Tibial artery (tissue), 4 donors: ENCODE measurements at regions not wholly inside any gene's neighbourhood (a gene's known extent, or its start where the extent isn't known, plus 50 kb on each side); places are given as distances from the start of the nearest gene placed in this dataset.

Experiments
- DNase-seq, 2 donors: peaks; one replicate each; pipeline ENCODE4 v3.0.0-alpha.2; 2019
- H3K27ac ChIP-seq, 2 donors: fragments of 200-600 bp; sonication (generic) in 1 of 2; 1 replicate in 1 of 2; 2 replicates in 1 of 2; pipeline ENCODE4 v1.5.1; 2018 to 2019; ENCODE audit warnings: mild to moderate bottlenecking in 1 of 2
- H3K27me3 ChIP-seq, 2 donors: fragments of 200-600 bp; sonication (generic) in 1 of 2; one replicate each; pipeline versions ENCODE4 v1.5.1 to v1.6.0; 2016 to 2019
- H3K36me3 ChIP-seq, 3 donors: fragments of 200-600 bp; sonication (generic) in 2 of 3; one replicate each; pipeline ENCODE4 v1.5.1; 2016 to 2019; ENCODE audit warnings: mild to moderate bottlenecking in 2 of 3
- H3K4me1 ChIP-seq, 4 donors: fragments of 200-600 bp; sonication (generic) in 2 of 4; 1 replicate in 3 of 4; 2 replicates in 1 of 4; pipeline ENCODE4 v1.5.1; 2016 to 2019
- H3K4me3 ChIP-seq, 2 donors: fragments of 200-600 bp; sonication (generic) in 1 of 2; 1 replicate in 1 of 2; 2 replicates in 1 of 2; pipeline ENCODE4 v1.5.1; 2018 to 2019; ENCODE audit warnings: mild to moderate bottlenecking in 2 of 2
- H3K9me3 ChIP-seq, 3 donors: fragments of 200-600 bp; sonication (generic) in 1 of 3; one replicate each; pipeline ENCODE4 v1.5.1; 2016 to 2019
- intact Hi-C: fragments of 100-400 bp; cut with DNase I; formaldehyde crosslinking; loops from one replicate; pipeline ENCODE4 v1.15.0; 2023; ENCODE audit warnings: low total_unique reads
- TF ChIP-seq, protein P1 (sequence below), 2 experiments: fragments of 200-600 bp in 1 of 2; fragments of 450-650 bp in 1 of 2; IDR thresholded peaks; one replicate each; pipeline ENCODE4 v1.5.1; 2017 to 2019; ENCODE audit warnings: antibody characterized with exemption in 2 of 2, mild to moderate bottlenecking in 1 of 2, moderate library complexity in 1 of 2

DNA sequence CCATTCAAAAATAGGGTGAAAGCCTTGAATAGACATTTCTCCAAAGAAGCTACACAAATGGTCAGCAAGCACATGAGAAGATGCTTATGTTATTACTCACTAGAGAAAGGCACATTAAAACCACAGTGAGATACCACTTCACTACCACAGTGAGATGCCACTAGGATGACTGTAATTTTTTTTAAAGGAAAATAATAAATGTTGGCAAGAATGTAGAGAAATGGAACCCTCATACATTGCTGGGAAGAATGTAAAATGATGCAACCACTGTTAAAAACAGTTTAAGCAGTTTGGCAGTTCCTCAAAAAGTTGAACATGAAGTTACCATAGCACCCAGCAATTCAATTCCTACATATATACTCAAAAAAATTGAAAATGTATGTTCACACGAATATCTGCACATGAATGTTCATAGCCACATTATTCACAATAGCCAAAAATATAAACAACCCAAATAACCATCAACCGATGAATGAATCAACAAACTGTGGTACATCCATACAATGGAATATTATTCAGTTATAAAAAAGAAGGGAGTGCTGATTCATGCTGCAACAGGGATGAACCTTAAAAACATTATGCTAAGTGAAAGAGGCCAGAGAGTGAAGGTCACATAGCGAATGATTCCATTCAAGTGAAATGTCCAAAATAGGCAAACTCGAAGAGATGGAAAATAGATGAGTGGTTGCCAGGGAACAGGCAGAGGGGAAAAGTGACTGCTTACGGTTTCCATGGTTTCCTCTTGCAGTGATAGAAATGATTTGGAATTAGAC lies 156.2 kb upstream of the NDUFV2 start:
- H3K27ac ChIP-seq: no peak overlapping the region
- H3K36me3 ChIP-seq: no peaks in the 10 kb centered on the region
- no peak overlapping the region for H3K4me3 ChIP-seq
- no peak for DNase-seq
- TF ChIP-seq, protein P1, sequence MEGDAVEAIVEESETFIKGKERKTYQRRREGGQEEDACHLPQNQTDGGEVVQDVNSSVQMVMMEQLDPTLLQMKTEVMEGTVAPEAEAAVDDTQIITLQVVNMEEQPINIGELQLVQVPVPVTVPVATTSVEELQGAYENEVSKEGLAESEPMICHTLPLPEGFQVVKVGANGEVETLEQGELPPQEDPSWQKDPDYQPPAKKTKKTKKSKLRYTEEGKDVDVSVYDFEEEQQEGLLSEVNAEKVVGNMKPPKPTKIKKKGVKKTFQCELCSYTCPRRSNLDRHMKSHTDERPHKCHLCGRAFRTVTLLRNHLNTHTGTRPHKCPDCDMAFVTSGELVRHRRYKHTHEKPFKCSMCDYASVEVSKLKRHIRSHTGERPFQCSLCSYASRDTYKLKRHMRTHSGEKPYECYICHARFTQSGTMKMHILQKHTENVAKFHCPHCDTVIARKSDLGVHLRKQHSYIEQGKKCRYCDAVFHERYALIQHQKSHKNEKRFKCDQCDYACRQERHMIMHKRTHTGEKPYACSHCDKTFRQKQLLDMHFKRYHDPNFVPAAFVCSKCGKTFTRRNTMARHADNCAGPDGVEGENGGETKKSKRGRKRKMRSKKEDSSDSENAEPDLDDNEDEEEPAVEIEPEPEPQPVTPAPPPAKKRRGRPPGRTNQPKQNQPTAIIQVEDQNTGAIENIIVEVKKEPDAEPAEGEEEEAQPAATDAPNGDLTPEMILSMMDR (IDR thresholded peaks at IDR 0.05): no peak
- H3K4me1 ChIP-seq: no peaks in the 10 kb centered on the region
- no peaks in the 10 kb centered on the region for H3K27me3 ChIP-seq
- no peaks in the 10 kb centered on the region for H3K9me3 ChIP-seq
- intact Hi-C loops: no loop called here

GRCh38 chr18:8947566-8947965 lies 154.9 kb upstream of the NDUFV2 start:
- H3K4me3 ChIP-seq: no peak overlapping the region
- no peak for DNase-seq
- no peak overlapping the region for H3K27ac ChIP-seq
- no peaks in the 10 kb centered on the region for H3K36me3 ChIP-seq
- intact Hi-C loops: no loop called here
- no peaks in the 10 kb centered on the region for H3K9me3 ChIP-seq
- TF ChIP-seq, protein P1 (IDR thresholded peaks at IDR 0.05): no peak
- H3K27me3 ChIP-seq: no peaks in the 10 kb centered on the region
- no peaks in the 10 kb centered on the region for H3K4me1 ChIP-seq

DNA sequence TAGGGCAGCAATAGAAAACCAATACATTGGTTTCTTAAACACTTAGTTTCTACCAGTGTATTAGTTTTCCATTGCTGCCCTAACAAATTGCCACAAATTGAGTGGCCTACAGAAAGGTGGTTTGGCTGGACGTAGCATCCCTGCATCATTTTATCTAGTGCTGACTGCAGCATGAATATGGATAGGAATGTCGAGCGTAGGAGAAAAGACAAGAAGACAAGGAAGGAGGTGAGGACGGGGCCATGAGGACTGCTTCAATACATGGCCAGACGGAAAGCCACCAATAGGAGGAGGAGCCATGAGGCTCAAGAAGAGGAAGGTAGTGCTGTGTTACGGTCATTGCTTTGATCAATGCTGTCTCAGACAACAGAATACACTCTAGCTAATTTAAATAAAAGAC lies 154.5 kb upstream of the NDUFV2 start:
- no peak overlapping the region for H3K4me3 ChIP-seq
- intact Hi-C loops: no loop called here

GRCh38 chr18:8948471-8949149 lies 153.9 kb upstream of the NDUFV2 start:
- no peak for DNase-seq
- TF ChIP-seq, protein P1 (IDR thresholded peaks at IDR 0.05): no peak
- no peaks in the 10 kb centered on the region for H3K27me3 ChIP-seq
- no peaks in the 10 kb centered on the region for H3K36me3 ChIP-seq
- intact Hi-C loops: no loop called here
- no peaks in the 10 kb centered on the region for H3K4me1 ChIP-seq
- H3K9me3 ChIP-seq: no peaks in the 10 kb centered on the region
- no peak overlapping the region for H3K4me3 ChIP-seq
- H3K27ac ChIP-seq: no peak overlapping the region

More for the DNA sequence above, 154.5 kb upstream of the NDUFV2 start:
- no peaks in the 10 kb centered on the region for H3K27me3 ChIP-seq
- H3K9me3 ChIP-seq: no peaks in the 10 kb centered on the region
- TF ChIP-seq, protein P1 (IDR thresholded peaks at IDR 0.05): no peak
- no peak overlapping the region for H3K27ac ChIP-seq
- no peaks in the 10 kb centered on the region for H3K36me3 ChIP-seq
- no peaks in the 10 kb centered on the region for H3K4me1 ChIP-seq
- DNase-seq: no peak

DNA sequence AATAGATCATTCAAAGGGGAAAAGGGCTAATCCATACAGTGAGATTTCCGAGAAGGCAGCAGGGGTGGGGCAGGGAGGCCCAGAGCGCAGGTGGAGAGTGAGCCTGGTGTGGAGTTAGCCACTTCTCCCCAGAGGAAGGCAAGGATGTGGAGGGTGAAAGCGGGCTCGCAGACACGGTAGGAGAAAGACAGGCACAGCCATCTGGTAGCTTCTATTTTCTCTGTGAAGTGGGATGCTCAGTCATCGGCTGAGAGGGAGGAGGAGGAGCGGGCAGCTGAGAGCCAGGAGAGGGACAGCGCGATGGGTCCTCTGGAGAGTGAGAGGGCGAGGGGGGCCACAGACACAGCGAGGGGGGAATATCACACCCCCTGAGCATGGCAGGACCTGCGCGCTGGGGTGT lies 153.3 kb upstream of the NDUFV2 start:
- Histone ChIP-seq H3K4me3 (no peak overlapping the region), H3K9me3 (no peaks in the 10 kb centered on the region), H3K27me3 (no peaks in the 10 kb centered on the region), H3K36me3 (no peaks in the 10 kb centered on the region), H3K4me1 (no peaks in the 10 kb centered on the region), H3K27ac (no peak overlapping the region)
- no peak for DNase-seq
- intact Hi-C loops: no loop called here
- TF ChIP-seq, protein P1 (IDR thresholded peaks at IDR 0.05): no peak
